PC-9 (cell line): ENCODE measurements at regions not wholly inside any gene's neighbourhood (a gene's known extent, or its start where the extent isn't known, plus 50 kb on each side); places are given as distances from the start of the nearest gene placed in this dataset.

Experiments
- BruUV-seq: library from RNA; stranded (reverse); fragments of 400-500 nt; replicated peaks from 2 replicates; lab custom pipeline; 2021; lab: Mats Ljungman, UMichigan
- CTCF ChIA-PET: fragments of 300-600 bp; sonication (Branson Sonifier 250); formaldehyde crosslinking; loops from one replicate; lab custom pipeline; 2022; ENCODE audit warnings: antibody characterized with exemption; lab: Charles Lee
- POLR2A ChIA-PET: fragments of 300-600 bp; sonication (Branson Sonifier 250); formaldehyde crosslinking; loops from one replicate; lab custom pipeline; 2022; ENCODE audit warnings: antibody characterized with exemption; ENCODE audit not compliant: unreplicated experiment; lab: Charles Lee
- DNase-seq, 2 experiments: peaks; one replicate each; pipeline versions ENCODE4 v3.0.0 to v3.0.0-alpha.2; 2015 to 2022; ENCODE audit warnings: mixed read lengths in 1 of 2
- H2AFZ ChIP-seq: fragments of 200-600 bp; sonication (generic); 2 replicates; pipeline ENCODE4 v1.8.1; 2017; ENCODE audit warnings: antibody characterized with exemption
- H3F3A ChIP-seq: fragments of 200-600 bp; sonication (generic); 2 replicates; pipeline ENCODE4 v1.8.1; 2017; ENCODE audit warnings: antibody characterized with exemption, mild to moderate bottlenecking, low read depth; ENCODE audit not compliant: insufficient read depth
- H3K27ac ChIP-seq: fragments of 200-600 bp; sonication (generic); 2 replicates; pipeline ENCODE4 v1.6.1; 2016; ENCODE audit warnings: mixed run types
- H3K27me3 ChIP-seq: fragments of 200-600 bp; sonication (generic); 2 replicates; pipeline ENCODE4 v1.6.1; 2016; ENCODE audit warnings: low read depth, mixed run types; ENCODE audit not compliant: insufficient read depth
- H3K36me3 ChIP-seq: fragments of 200-600 bp; sonication (generic); 2 replicates; pipeline ENCODE4 v1.6.1; 2016; ENCODE audit warnings: low read depth, mixed run types
- H3K4me1 ChIP-seq: fragments of 200-600 bp; sonication (generic); replicated peaks from 2 replicates; pipeline ENCODE4 v1.6.1; 2016; ENCODE audit warnings: mixed run types; ENCODE audit not compliant: insufficient read depth
- H3K4me2 ChIP-seq: fragments of 200-600 bp; sonication (generic); 2 replicates; pipeline ENCODE4 v1.6.1; 2017; ENCODE audit warnings: mixed run types
- H3K4me3 ChIP-seq: fragments of 200-600 bp; sonication (generic); 2 replicates; pipeline ENCODE4 v1.6.1; 2016; ENCODE audit warnings: mixed run types
- H3K79me2 ChIP-seq: fragments of 200-600 bp; sonication (generic); 2 replicates; pipeline ENCODE4 v1.6.1; 2017; ENCODE audit warnings: low read depth, mixed run types
- H3K9me2 ChIP-seq: fragments of 200-600 bp; sonication (generic); 2 replicates; pipeline ENCODE4 v1.8.1; 2017; ENCODE audit warnings: mild to moderate bottlenecking; ENCODE audit not compliant: insufficient read depth
- H3K9me3 ChIP-seq: fragments of 200-600 bp; sonication (generic); 2 replicates; pipeline ENCODE4 v1.8.1; 2016; ENCODE audit warnings: low read depth; ENCODE audit not compliant: insufficient read depth
- H4K20me1 ChIP-seq: fragments of 200-600 bp; sonication (generic); 2 replicates; pipeline ENCODE4 v1.8.1; 2017; ENCODE audit not compliant: insufficient read depth
- EZH2 ChIP-seq: fragments of 200-600 bp; sonication (generic); IDR thresholded peaks from 2 replicates; pipeline ENCODE4 v1.8.0; 2017; ENCODE audit warnings: antibody characterized with exemption, low read depth
- intact Hi-C: fragments of 100-400 bp; cut with micrococcal nuclease; formaldehyde crosslinking; loops from one replicate; pipeline ENCODE4 v1.10.0; 2022; ENCODE audit not compliant: unreplicated experiment
- TF ChIP-seq, protein P1 (sequence below): fragments of 200-600 bp; sonication (generic); conservative IDR thresholded peaks from 2 replicates; pipeline ENCODE4 v1.6.1; 2017; ENCODE audit warnings: mixed run types, antibody characterized with exemption, mild to moderate bottlenecking, moderate library complexity

DNA sequence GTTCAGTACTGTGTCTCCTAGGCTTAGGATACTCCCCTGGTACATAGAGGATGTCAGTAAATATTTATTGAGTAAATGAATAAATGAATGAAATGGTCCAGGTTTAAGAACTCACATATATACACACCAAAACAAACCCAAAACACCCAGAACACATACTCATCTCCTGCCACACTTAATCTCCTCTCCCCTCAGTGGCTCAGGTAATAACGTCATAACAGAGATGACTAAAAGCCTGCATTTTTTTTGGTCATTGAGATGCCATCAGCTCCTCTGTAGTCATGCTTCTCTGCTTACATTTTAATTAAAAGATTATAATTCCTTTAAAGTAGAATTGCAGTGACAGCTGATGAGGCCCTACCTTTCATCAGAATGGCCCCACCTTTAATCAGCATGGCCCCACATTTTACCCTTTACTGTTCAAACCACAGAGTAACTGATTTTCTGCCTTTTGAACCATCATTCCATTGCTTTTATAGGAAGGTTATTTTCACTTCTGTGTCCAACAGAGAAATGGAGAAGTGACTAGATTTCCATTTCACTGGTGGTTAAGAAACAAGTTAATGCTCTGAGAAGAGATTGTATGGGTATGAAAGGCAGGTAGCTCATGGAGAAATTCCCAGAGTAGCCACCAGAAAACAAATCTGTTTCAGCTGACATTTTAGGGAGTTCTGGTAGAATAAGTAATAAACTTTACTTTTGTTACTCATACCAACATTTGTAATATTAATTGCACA is 193.4 kb upstream of the ATP2B1 start:
- no peaks in the 10 kb centered on the region for H3K36me3 ChIP-seq
- H2AFZ ChIP-seq: no peak overlapping the region
- H3K27me3 ChIP-seq: no peaks in the 10 kb centered on the region
- no TSS peak for BruUV-seq
- H4K20me1 ChIP-seq: no peaks in the 10 kb centered on the region
- intact Hi-C loops: no loop called here
- H3K9me2 ChIP-seq: no peaks in the 10 kb centered on the region
- no peak overlapping the region for H3K4me2 ChIP-seq
- no peak for DNase-seq
- H3K27ac ChIP-seq: no peak overlapping the region
- no peak overlapping the region for H3K4me3 ChIP-seq
- peaks cover 4% of the 10 kb centered on the region; the same call in 1 of the 2 replicates for H3K9me3 ChIP-seq
- ChIA-PET CTCF (no interaction called here), POLR2A (no interaction called here)
- TF ChIP-seq, protein P1, sequence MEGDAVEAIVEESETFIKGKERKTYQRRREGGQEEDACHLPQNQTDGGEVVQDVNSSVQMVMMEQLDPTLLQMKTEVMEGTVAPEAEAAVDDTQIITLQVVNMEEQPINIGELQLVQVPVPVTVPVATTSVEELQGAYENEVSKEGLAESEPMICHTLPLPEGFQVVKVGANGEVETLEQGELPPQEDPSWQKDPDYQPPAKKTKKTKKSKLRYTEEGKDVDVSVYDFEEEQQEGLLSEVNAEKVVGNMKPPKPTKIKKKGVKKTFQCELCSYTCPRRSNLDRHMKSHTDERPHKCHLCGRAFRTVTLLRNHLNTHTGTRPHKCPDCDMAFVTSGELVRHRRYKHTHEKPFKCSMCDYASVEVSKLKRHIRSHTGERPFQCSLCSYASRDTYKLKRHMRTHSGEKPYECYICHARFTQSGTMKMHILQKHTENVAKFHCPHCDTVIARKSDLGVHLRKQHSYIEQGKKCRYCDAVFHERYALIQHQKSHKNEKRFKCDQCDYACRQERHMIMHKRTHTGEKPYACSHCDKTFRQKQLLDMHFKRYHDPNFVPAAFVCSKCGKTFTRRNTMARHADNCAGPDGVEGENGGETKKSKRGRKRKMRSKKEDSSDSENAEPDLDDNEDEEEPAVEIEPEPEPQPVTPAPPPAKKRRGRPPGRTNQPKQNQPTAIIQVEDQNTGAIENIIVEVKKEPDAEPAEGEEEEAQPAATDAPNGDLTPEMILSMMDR: no peak
- no peak for TF ChIP-seq EZH2
- 0 out of 2 replicates have a peak, but pooled peaks cover 3% of the 10 kb centered on the region for H3K4me1 ChIP-seq
- H3F3A ChIP-seq: no peaks in the 10 kb centered on the region
- no peaks in the 10 kb centered on the region for H3K79me2 ChIP-seq

- no peaks in the 10 kb centered on the region for H3K79me2 ChIP-seq
- intact Hi-C loops: no loop called here
- H3K4me1 ChIP-seq: 0 out of 2 replicates have a peak, but pooled peaks cover 3% of the 10 kb centered on the region
Measured at GRCh38 chr12:89901319-89901718, 192.7 kb upstream of the ATP2B1 start.

GRCh38 chr12:89899651-89900050 is 191.0 kb upstream of the ATP2B1 start:
- Histone ChIP-seq H3K27me3 (no peaks in the 10 kb centered on the region), H3K36me3 (no peaks in the 10 kb centered on the region), H3K9me2 (no peaks in the 10 kb centered on the region), H3K4me2 (no peak overlapping the region), H3K4me3 (no peak overlapping the region), H2AFZ (no peak overlapping the region), H3K4me1 (peaks cover 7% of the 10 kb centered on the region), H3F3A (0 out of 2 replicates have a peak, but pooled peaks cover 3% of the 10 kb centered on the region), H3K27ac (no peak overlapping the region), H4K20me1 (no peaks in the 10 kb centered on the region), H3K79me2 (no peaks in the 10 kb centered on the region), H3K9me3 (peaks cover 6% of the 10 kb centered on the region; the same call in 1 of the 2 replicates)
- POLR2A ChIA-PET: no interaction called here
- BruUV-seq: no TSS peak
- intact Hi-C loops: no loop called here
- no peak for DNase-seq
- no peak for TF ChIP-seq EZH2
- TF ChIP-seq, protein P1: no peak
- CTCF ChIA-PET: no interaction called here

More at GRCh38 chr12:89901319-89901718, 192.7 kb upstream of the ATP2B1 start:
- no peaks in the 10 kb centered on the region for H3K9me2 ChIP-seq
- no peaks in the 10 kb centered on the region for H3K36me3 ChIP-seq
- no peak for TF ChIP-seq EZH2
- TF ChIP-seq, protein P1: no peak
- H3F3A ChIP-seq: no peaks in the 10 kb centered on the region
- ChIA-PET CTCF (no interaction called here), POLR2A (no interaction called here)
- peaks cover 6% of the 10 kb centered on the region; the same call in 1 of the 2 replicates for H3K9me3 ChIP-seq
- no peak overlapping the region for H3K4me2 ChIP-seq
- no peaks in the 10 kb centered on the region for H4K20me1 ChIP-seq
- no peak for DNase-seq
- H2AFZ ChIP-seq: no peak overlapping the region
- H3K27ac ChIP-seq: no peak overlapping the region
- no peak overlapping the region for H3K4me3 ChIP-seq
- H3K27me3 ChIP-seq: no peaks in the 10 kb centered on the region
- no TSS peak for BruUV-seq
